ENCODE measurements at regions not wholly inside any gene's neighbourhood (a gene's known extent, or its start where the extent isn't known, plus 50 kb on each side); places are given as distances from the start of the nearest gene placed in this dataset.

DNA sequence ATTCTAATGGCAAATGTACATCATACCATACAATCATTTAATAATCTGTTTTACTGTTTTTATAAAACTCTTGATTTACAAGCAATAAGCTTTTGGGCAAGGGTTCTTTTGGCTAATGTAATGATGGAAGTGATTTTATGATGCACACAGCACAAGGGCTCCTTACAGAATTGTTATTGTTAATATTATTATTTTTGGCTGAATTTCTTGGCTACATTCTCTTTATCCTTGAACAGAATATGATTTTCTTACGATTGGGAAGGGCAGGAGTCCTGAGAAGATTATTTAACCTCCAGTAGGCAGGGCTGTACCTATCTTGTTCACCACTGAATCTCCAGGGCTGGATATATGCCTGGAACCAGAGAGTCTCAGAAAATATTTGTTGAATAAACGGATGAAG is 70.4 kb upstream of the ARHGAP20 start:
- Histone ChIP-seq H3K27me3 (replicated peaks in 1 of 2; ENCODE audit: control insufficient read depth in 2 of 2, insufficient read depth in 2 of 2, low read length in 1 of 2) (no peaks in the 10 kb centered on the region; a peak in 1 of 4 replicates), H3K79me2 (ENCODE audit: control insufficient read depth, insufficient read depth, low read length) (no peaks in the 10 kb centered on the region), H3K27ac (ENCODE audit: control insufficient read depth, insufficient read depth) (no peak overlapping the region), H4K20me1 (ENCODE audit: control insufficient read depth, insufficient read depth) (no peaks in the 10 kb centered on the region), H3K4me1 (ENCODE audit: control insufficient read depth, insufficient read depth, low read length) (no peaks in the 10 kb centered on the region; the same call in 1 of the 2 replicates), H3K4me3 (no peak overlapping the region), H3K4me2 (ENCODE audit: control insufficient read depth, insufficient read depth) (no peak overlapping the region), H2AFZ (ENCODE audit: control insufficient read depth, low read depth, low read length) (no peak overlapping the region), H3K9ac (ENCODE audit: control insufficient read depth, insufficient read depth, low read length) (no peak overlapping the region), H3K9me3 (replicated peaks; ENCODE audit: control insufficient read depth, insufficient read depth, low read length) (peaks cover 6% of the 10 kb centered on the region; the same call in 1 of the 3 replicates), H3K36me3 (ENCODE audit: control insufficient read depth in 2 of 2, insufficient read depth in 2 of 2, low read length in 1 of 2) (no peaks in the 10 kb centered on the region)
- no TSS peak for BruUV-seq (replicated peaks)
- in situ Hi-C loops (cut with MboI) (no loop called here), intact Hi-C loops (cut with micrococcal nuclease; ENCODE audit: unreplicated experiment) (no loop called here)
- FAIRE-seq = no peak
- CTCF ChIA-PET = no interaction called here
- no peak for ATAC-seq
- SMC1A ChIA-PET (ENCODE audit: uncharacterized antibody, unreplicated experiment) = no interaction called here
- WGBS (ENCODE audit: insufficient coverage, insufficient replicate concordance, low lambda C conversion rate, missing lambda C conversion rate) = 0% methylated on average over 2 of the region's 2 CpGs
- RAD21 ChIA-PET (ENCODE audit: unreplicated experiment) = interaction anchor here (1.2 to 2.1 kb wide), 2 partner anchors 15 to 146 kb away, joined by 3 to 5 read pairs; no protein-coding TSS in a partner anchor
- POLR2A ChIA-PET = no interaction called here
- TF ChIP-seq NR2C1 (IDR thresholded peaks at IDR 0.05) (no peak), MTA2 (IDR thresholded peaks at IDR 0.05; ENCODE audit: low read depth) (no peak), ZNF207 (IDR thresholded peaks at IDR 0.05; ENCODE audit: borderline replicate concordance) (no peak), BCL3 (IDR thresholded peaks at IDR 0.05; ENCODE audit: borderline replicate concordance, insufficient read depth, low read depth, low read length, poor library complexity, severe bottlenecking) (no peak), ELK1 (IDR thresholded peaks at IDR 0.05; ENCODE audit: low read depth, low read length) (no peak), CHD1 (IDR thresholded peaks at IDR 0.05; ENCODE audit: low read depth, low read length) (no peak), GABPA (IDR thresholded peaks at IDR 0.05; ENCODE audit: low read depth) (no peak), FOXM1 (IDR thresholded peaks at IDR 0.05; ENCODE audit: low read depth, low read length) (no peak)
- TF ChIP-seq, protein P1, sequence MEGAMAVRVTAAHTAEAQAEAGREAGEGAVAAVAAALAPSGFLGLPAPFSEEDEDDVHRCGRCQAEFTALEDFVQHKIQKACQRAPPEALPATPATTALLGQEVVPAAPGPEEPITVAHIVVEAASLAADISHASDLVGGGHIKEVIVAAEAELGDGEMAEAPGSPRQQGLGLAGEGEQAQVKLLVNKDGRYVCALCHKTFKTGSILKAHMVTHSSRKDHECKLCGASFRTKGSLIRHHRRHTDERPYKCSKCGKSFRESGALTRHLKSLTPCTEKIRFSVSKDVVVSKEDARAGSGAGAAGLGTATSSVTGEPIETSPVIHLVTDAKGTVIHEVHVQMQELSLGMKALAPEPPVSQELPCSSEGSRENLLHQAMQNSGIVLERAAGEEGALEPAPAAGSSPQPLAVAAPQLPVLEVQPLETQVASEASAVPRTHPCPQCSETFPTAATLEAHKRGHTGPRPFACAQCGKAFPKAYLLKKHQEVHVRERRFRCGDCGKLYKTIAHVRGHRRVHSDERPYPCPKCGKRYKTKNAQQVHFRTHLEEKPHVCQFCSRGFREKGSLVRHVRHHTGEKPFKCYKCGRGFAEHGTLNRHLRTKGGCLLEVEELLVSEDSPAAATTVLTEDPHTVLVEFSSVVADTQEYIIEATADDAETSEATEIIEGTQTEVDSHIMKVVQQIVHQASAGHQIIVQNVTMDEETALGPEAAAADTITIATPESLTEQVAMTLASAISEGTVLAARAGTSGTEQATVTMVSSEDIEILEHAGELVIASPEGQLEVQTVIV (IDR thresholded peaks at IDR 0.05; ENCODE audit: borderline replicate concordance, partially characterized antibody) = no peak
- TF ChIP-seq, protein P2, sequence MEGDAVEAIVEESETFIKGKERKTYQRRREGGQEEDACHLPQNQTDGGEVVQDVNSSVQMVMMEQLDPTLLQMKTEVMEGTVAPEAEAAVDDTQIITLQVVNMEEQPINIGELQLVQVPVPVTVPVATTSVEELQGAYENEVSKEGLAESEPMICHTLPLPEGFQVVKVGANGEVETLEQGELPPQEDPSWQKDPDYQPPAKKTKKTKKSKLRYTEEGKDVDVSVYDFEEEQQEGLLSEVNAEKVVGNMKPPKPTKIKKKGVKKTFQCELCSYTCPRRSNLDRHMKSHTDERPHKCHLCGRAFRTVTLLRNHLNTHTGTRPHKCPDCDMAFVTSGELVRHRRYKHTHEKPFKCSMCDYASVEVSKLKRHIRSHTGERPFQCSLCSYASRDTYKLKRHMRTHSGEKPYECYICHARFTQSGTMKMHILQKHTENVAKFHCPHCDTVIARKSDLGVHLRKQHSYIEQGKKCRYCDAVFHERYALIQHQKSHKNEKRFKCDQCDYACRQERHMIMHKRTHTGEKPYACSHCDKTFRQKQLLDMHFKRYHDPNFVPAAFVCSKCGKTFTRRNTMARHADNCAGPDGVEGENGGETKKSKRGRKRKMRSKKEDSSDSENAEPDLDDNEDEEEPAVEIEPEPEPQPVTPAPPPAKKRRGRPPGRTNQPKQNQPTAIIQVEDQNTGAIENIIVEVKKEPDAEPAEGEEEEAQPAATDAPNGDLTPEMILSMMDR (IDR thresholded peaks at IDR 0.05 in 2 of 3, conservative IDR thresholded peaks at IDR 0.05 in 1 of 3; ENCODE audit: control insufficient read depth in 2 of 3, extremely low read depth in 1 of 3, insufficient read depth in 1 of 3, low read depth in 3 of 3, low read length in 3 of 3) = no peak
- DNase-seq (ENCODE audit: low read depth, low spot score) = no peak

Data from GM12878 (cell line).